Neuron (in vitro differentiated cells): ENCODE measurements at regions not wholly inside any gene's neighbourhood (a gene's known extent, or its start where the extent isn't known, plus 50 kb on each side); places are given as distances from the start of the nearest gene placed in this dataset.

Source experiments
- H2AFZ ChIP-seq: one replicate; pipeline ENCODE4 v1.6.1; 2013; ENCODE audit warnings: low read depth, mild to moderate bottlenecking, inconsistent platforms, low read length, moderate library complexity
- H3K27me3 ChIP-seq: one replicate; pipeline ENCODE4 v1.6.1; 2013; ENCODE audit warnings: low read length; ENCODE audit not compliant: insufficient read depth
- H3K36me3 ChIP-seq: one replicate; pipeline ENCODE4 v1.6.1; 2013; ENCODE audit warnings: low read length; ENCODE audit not compliant: insufficient read depth
- H3K4me1 ChIP-seq: one replicate; pipeline ENCODE4 v1.6.1; 2013; ENCODE audit warnings: low read length; ENCODE audit not compliant: insufficient read depth
- H3K4me3 ChIP-seq: 2 replicates; pipeline ENCODE4 v1.5.1; 2013; ENCODE audit warnings: mild to moderate bottlenecking, low read length, moderate library complexity
- H3K9me3 ChIP-seq: one replicate; pipeline ENCODE4 v1.6.1; 2013; ENCODE audit warnings: low read length

- Histone ChIP-seq H2AFZ (peak overlapping the region; percentile 8), H3K9me3 (peaks cover 3% of the 10 kb centered on the region), H3K4me3 (peak overlapping the region; percentile 91), H3K36me3 (no peaks in the 10 kb centered on the region), H3K4me1 (peaks cover 18% of the 10 kb centered on the region), H3K27me3 (no peaks in the 10 kb centered on the region)
Observed at GRCh38 chr19:30222992-30223865, 149.0 kb upstream of the ZNF536 start.

- peaks cover 18% of the 10 kb centered on the region for H3K4me1 ChIP-seq
- no peaks in the 10 kb centered on the region for H3K36me3 ChIP-seq
- peaks cover 3% of the 10 kb centered on the region for H3K9me3 ChIP-seq
- H3K27me3 ChIP-seq = no peaks in the 10 kb centered on the region
- peak overlapping the region; percentile 91 for H3K4me3 ChIP-seq
- H2AFZ ChIP-seq = no peak overlapping the region
Observed at GRCh38 chr19:30223866-30224688, 148.1 kb upstream of the ZNF536 start.

GRCh38 chr19:30224689-30225606 lies 147.2 kb upstream of the ZNF536 start:
- no peaks in the 10 kb centered on the region for H3K36me3 ChIP-seq
- peak overlapping the region; percentile 91 for H3K4me3 ChIP-seq
- H3K27me3 ChIP-seq = no peaks in the 10 kb centered on the region
- H3K9me3 ChIP-seq = peaks cover 3% of the 10 kb centered on the region
- H2AFZ ChIP-seq = no peak overlapping the region
- peaks cover 22% of the 10 kb centered on the region for H3K4me1 ChIP-seq

- Histone ChIP-seq H2AFZ (no peak overlapping the region), H3K27me3 (no peaks in the 10 kb centered on the region)
Observed at GRCh38 chr19:30225676-30226463, 146.3 kb upstream of the ZNF536 start.

GRCh38 chr19:30226464-30227011 lies 145.6 kb upstream of the ZNF536 start:
- no peaks in the 10 kb centered on the region for H3K27me3 ChIP-seq
- H3K36me3 ChIP-seq = no peaks in the 10 kb centered on the region
- no peaks in the 10 kb centered on the region for H3K9me3 ChIP-seq
- no peak overlapping the region for H2AFZ ChIP-seq
- H3K4me1 ChIP-seq = peaks cover 38% of the 10 kb centered on the region
- H3K4me3 ChIP-seq = peak overlapping the region; percentile 91

More at GRCh38 chr19:30225676-30226463, 146.3 kb upstream of the ZNF536 start:
- H3K36me3 ChIP-seq = no peaks in the 10 kb centered on the region
- H3K4me1 ChIP-seq = peaks cover 31% of the 10 kb centered on the region
- H3K9me3 ChIP-seq = no peaks in the 10 kb centered on the region
- H3K4me3 ChIP-seq = peak overlapping the region; percentile 91

GRCh38 chr19:30227012-30227621 lies 145.1 kb upstream of the ZNF536 start:
- Histone ChIP-seq H3K9me3 (no peaks in the 10 kb centered on the region), H2AFZ (no peak overlapping the region), H3K27me3 (no peaks in the 10 kb centered on the region), H3K4me1 (peaks cover 43% of the 10 kb centered on the region), H3K36me3 (no peaks in the 10 kb centered on the region), H3K4me3 (peak overlapping the region; percentile 91)

- H3K4me3 ChIP-seq = peak overlapping the region; percentile 91
- peaks cover 49% of the 10 kb centered on the region for H3K4me1 ChIP-seq
- H2AFZ ChIP-seq = no peak overlapping the region
- no peaks in the 10 kb centered on the region for H3K9me3 ChIP-seq
- H3K36me3 ChIP-seq = no peaks in the 10 kb centered on the region
- no peaks in the 10 kb centered on the region for H3K27me3 ChIP-seq
Observed at GRCh38 chr19:30227661-30228112, 144.5 kb upstream of the ZNF536 start.

GRCh38 chr19:30228113-30228834 lies 143.9 kb upstream of the ZNF536 start:
- Histone ChIP-seq H3K9me3 (no peaks in the 10 kb centered on the region), H3K27me3 (no peaks in the 10 kb centered on the region), H2AFZ (no peak overlapping the region)

GRCh38 chr19:30228835-30229524 lies 143.2 kb upstream of the ZNF536 start:
- Histone ChIP-seq H3K9me3 (no peaks in the 10 kb centered on the region), H3K27me3 (no peaks in the 10 kb centered on the region), H2AFZ (no peak overlapping the region), H3K36me3 (no peaks in the 10 kb centered on the region), H3K4me1 (peaks cover 46% of the 10 kb centered on the region), H3K4me3 (peak overlapping the region; percentile 91)

More at GRCh38 chr19:30228113-30228834, 143.9 kb upstream of the ZNF536 start:
- peaks cover 50% of the 10 kb centered on the region for H3K4me1 ChIP-seq
- no peaks in the 10 kb centered on the region for H3K36me3 ChIP-seq
- peak overlapping the region; percentile 91 for H3K4me3 ChIP-seq

- Histone ChIP-seq H3K9me3 (no peaks in the 10 kb centered on the region), H3K27me3 (no peaks in the 10 kb centered on the region), H3K4me1 (peaks cover 40% of the 10 kb centered on the region), H3K36me3 (no peaks in the 10 kb centered on the region), H3K4me3 (peak overlapping the region; percentile 91), H2AFZ (no peak overlapping the region)
Observed at GRCh38 chr19:30229525-30230174, 142.5 kb upstream of the ZNF536 start.
